Stimulated activated naive CD8-positive, alpha-beta T cell treated with anti-CD3 and anti-CD28 coated beads, Interleukin-15, Interleukin-2, amounts not matched to agents 100 U/mL and 50 U/mL, for 24 hours (primary cell): ENCODE measurements at regions not wholly inside any gene's neighbourhood (a gene's known extent, or its start where the extent isn't known, plus 50 kb on each side); places are given as distances from the start of the nearest gene placed in this dataset.
"Not testable (repeated sequence)": the region's sequence is repeated elsewhere in the genome, so short reads cannot be mapped to it uniquely, and the experiment has no call there.

Source experiments
- ATAC-seq: fragments of 150-1000 bp; cut with Tn5 transposase; one replicate; pipeline ENCODE4 v1.10.0; 2021
- DNase-seq: peaks from one replicate; pipeline ENCODE4 v3.0.0; 2021

GRCh38 chr14:19242529-19242928, 191.6 kb downstream of the POTEG start:
- ATAC-seq, DNase-seq: not testable (repeated sequence)

DNA sequence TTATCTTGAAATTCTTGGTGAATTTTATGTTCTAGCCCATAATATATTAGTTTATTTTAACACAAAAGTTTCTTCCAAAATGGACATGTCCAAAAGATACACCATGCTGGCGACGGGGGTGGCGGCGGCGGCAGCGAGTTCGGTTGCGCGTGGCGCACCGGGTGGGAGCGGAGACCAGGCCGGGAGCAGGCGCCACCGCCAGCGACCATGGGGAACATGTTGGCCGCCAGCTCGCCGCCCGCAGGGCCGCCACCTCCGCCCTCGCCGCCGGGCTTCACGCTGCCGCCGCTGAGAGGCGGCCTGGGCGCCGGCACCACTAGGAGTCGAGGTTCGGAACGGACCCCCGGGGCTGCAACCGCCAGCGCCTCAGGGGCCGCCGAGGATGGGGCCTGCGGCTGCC, 167.2 kb downstream of the POTEG start:
- not testable (repeated sequence) for ATAC-seq, DNase-seq

DNA sequence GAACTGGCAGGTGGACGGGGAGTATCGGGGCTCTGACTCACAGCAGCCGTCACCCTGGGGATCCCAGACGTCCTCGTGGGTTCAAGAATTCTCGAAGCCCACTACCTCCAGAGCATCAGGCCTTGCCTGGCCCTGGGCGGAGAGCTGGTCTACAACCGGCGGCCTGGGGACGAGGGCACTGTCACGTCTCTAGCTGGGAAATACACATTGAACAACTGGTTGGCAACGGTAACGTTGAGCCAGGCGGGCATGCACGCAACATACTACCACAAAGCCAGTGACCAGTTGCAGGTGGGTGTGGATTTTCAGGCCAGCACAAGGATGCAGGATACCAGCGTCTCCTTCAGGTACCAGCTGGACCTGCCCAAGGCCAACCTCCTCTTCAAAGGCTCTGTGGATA, 166.5 kb downstream of the POTEG start:
- not testable (repeated sequence) for ATAC-seq, DNase-seq

- ATAC-seq, DNase-seq: not testable (repeated sequence)
These were observed 166.0 kb downstream of the POTEG start for GRCh38 chr14:19268047-19268627.

- not testable (repeated sequence) for ATAC-seq, DNase-seq
These were observed 161.9 kb downstream of the POTEG start for GRCh38 chr14:19272235-19272634.

DNA sequence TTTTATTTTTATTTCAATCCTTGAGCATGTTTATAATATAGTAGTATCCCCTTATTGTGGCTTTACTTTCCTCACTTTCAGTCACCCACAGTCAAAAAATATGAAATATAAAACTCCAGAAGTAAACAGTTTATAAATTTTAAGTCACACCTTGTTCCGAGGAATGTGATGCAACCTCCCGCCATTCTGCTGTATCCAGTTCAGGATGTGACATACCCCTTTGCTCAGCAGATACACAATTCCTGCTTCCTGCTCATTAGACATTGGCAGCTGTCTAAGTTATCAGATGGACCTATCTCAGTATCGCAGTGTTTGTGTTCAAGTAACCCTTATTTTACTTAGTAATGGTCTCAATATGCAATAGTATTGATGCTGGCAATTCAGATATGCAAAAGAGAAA, 144.5 kb downstream of the POTEG start:
- not testable (repeated sequence) for ATAC-seq, DNase-seq

DNA sequence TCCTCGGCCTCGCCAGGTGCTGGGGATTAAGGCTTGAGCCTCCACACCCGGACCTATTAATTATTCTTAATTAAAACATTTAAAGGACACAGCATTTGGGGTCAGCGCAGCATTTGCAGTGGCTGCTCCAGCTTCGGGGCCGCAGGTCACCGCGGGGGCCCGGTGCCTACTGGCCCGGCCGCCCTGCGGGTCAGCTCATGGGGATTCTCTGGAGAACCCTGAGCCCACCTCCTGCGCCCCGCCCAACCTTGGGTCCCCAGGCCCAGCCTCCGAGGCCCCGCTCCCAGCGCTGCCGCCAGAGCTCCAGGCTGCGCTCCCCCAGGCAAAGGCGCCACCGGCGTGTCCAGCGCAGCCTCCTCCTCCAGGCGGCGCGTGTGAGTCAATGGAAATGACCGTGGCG, 133.9 kb downstream of the POTEG start:
- DNase-seq, ATAC-seq: not testable (repeated sequence)

DNA sequence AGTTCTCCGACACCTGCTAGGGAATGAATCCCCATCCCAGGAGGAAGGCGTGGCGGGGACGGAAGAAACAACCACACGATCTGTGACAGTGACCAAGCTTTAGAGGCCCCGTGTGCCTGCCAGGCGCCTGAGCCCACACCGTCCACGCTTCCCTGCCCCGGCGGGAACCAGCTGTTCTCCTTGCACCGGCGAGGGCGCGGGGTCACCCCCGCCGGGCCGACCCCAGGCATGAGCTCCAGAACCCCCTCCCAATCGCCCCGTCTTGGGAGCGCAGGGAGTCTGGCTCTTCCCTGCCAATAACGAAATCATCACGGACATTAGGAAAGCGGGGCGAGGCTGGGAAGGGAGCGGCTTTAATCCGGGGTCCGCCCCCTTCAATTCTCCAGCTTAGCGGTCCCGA, 133.3 kb downstream of the POTEG start:
- not testable (repeated sequence) for ATAC-seq, DNase-seq

- ATAC-seq, DNase-seq: not testable (repeated sequence)
These were observed 130.3 kb downstream of the POTEG start for GRCh38 chr14:19303844-19304243.

- DNase-seq = not testable (repeated sequence)
- peak; percentile 6 for ATAC-seq
These were observed 129.7 kb downstream of the POTEG start for GRCh38 chr14:19304442-19304841.

GRCh38 chr14:19304918-19305317, 129.2 kb downstream of the POTEG start:
- ATAC-seq = peak; percentile 17

DNA sequence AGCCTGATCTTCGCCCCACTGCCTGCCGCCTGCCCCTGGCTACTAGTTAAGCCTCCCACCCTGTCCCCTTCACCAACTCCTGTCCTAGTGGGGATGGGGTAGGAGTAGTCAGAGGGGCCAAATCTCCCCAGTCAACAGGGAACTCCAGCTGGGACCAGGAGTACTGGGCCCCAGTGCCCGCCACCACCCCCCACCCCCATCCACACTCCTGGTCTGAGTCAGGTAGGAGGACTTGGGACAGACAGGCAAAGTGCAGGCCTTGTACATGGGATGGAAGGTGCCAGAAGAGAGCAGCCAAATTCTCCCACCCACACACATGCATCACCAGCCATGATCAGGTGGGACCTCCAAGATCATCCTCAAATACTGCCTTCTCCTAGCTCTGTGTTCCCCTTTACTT, 128.4 kb downstream of the POTEG start:
- DNase-seq, ATAC-seq: not testable (repeated sequence)

More at GRCh38 chr14:19304918-19305317, 129.2 kb downstream of the POTEG start:
- DNase-seq = not testable (repeated sequence)

DNA sequence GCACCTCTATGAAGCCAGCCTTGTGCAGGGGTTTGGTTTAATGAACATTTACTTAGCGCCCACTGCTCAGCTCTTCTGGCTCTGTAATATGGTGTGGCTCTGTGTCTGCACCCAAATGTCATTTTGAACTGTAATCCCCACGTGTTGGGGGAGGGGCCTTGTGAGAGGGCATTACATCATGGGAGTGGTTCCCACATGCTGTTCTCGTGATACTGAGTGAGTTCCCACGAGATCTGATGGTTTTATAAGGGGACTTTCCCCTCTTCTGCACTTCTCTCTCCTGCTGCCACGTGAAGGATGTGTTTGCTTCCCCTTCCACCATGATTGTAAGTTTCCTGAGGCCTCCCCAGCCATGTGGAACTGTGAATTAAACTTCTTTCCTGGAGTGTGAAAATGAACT, 127.7 kb downstream of the POTEG start:
- not testable (repeated sequence) for DNase-seq, ATAC-seq

- not testable (repeated sequence) for DNase-seq, ATAC-seq
These were observed 123.1 kb downstream of the POTEG start for GRCh38 chr14:19311023-19311422.

GRCh38 chr14:19330678-19331077, 103.5 kb downstream of the POTEG start:
- ATAC-seq, DNase-seq: not testable (repeated sequence)

DNA sequence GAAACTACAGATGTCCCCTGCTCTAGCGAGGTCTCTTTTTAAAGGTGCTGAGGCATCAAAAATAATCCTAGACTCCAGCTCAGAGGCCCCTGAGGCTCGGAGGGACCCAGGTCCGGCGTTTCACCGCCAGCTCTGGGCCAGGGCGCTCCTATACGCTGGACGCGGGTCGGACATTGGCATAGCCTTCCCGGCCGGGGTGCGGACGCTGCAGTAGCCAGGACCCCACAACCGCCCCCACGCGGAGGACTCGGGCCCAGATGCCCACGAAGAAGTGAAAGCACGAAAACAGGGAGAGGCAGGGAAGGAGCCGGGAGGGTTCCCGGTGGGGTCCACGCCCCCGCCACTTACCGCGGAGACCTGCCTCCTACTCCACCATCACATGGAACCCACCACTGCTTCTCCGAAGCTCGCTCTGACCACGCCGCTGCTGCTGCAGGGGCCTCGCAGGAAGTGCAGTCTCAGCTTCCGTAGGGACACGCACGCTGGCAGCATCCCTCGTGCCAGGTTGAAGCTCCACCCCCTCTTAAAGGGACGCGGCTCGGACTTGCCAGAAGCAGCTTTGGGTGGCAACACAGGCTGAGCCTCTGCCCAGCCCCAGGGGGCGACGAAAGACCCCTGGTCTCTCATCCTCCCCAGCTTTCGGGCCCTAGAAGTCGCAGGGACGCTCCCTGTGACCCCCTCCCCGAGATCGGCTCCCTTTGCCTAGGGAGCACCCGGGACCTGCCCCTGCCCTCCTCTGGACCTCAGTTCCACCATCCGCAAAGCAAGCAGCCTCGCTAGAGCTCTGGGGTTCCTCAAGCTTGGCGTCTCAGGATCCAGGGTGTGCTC, 96.7 kb downstream of the POTEG start:
- DNase-seq = not testable (repeated sequence)
- ATAC-seq = peak; percentile 32

GRCh38 chr14:19338060-19338372, 96.1 kb downstream of the POTEG start:
- not testable (repeated sequence) for ATAC-seq, DNase-seq

- not testable (repeated sequence) for ATAC-seq, DNase-seq
These were observed 93.2 kb downstream of the POTEG start for GRCh38 chr14:19340976-19341375.

DNA sequence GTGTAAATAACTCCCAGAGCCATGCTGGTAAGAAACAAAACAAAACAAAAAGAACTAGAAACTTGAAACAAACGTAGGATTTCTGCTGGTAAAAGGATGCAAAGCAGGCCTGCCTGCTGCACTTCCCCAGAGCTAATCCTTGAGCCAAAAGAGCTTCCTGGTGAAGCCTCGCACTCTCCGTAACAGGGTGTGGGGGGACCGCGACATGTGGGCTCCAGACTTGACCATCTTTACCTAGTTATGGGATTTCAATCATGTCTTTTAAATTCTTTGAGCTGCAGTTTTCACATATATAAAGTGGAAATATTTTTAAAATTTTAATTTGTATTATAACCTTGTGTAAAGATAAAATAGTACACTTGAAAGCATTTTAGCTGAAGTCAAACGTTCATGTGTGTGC, 92.5 kb downstream of the POTEG start:
- ATAC-seq, DNase-seq: not testable (repeated sequence)

GRCh38 chr14:19344261-19344660, 89.9 kb downstream of the POTEG start:
- ATAC-seq, DNase-seq: not testable (repeated sequence)

- not testable (repeated sequence) for DNase-seq, ATAC-seq
These were observed 89.5 kb downstream of the POTEG start for GRCh38 chr14:19344689-19345088.

- ATAC-seq, DNase-seq: not testable (repeated sequence)
These were observed 88.7 kb downstream of the POTEG start for GRCh38 chr14:19345298-19345911.

DNA sequence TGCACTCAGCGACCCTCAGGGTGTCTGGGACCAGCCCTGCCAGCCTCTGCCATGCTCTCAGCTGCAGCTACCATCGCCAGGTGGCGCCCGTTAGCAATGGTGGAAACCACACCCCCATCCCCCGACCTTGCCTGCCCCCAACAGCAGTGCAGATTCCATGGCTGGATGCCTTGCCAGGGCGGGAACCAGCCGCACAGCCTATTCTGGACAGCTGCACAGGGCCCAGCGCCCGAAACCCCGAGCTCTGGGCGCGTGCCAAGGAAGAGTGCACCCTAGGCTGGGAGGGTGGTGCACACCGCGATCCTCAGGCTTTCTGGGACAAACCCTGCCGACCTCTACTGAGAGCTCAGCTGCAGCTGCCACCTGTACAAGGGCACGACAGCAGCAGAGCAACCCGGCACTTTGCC, 88.1 kb downstream of the POTEG start:
- ATAC-seq = peak; percentile 43
- not testable (repeated sequence) for DNase-seq
